ENCODE measurements at regions not wholly inside any gene's neighbourhood (a gene's known extent, or its start where the extent isn't known, plus 50 kb on each side); places are given as distances from the start of the nearest gene placed in this dataset.

DNA sequence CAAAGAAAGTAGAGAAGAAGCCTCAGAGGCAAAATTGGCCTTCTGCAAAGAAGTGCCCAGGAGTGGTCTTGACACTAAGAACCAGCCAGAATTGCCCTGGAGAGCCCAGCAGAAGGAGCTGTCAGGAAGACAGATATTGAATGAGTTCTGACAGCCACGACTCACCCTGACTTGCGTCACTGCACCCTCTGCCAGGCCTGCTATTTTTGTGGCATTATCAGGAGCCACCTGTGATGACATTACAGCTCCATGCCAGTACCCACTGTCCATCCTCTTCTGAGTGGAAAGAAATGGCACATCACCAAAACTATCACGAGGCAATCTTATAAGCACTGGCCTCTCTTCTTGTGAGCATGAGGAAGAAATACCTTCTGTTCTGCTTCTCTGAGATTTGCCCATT lies 67.7 kb downstream of the SMIM20 start:
- ATAC-seq: no peak
- TF ChIP-seq ZNF70 (CRISPR knock-in tag; IDR thresholded peaks at IDR 0.05): no peak
- TF ChIP-seq ESRRG (CRISPR knock-in tag; IDR thresholded peaks at IDR 0.05): no peak
- TF ChIP-seq, protein P1, sequence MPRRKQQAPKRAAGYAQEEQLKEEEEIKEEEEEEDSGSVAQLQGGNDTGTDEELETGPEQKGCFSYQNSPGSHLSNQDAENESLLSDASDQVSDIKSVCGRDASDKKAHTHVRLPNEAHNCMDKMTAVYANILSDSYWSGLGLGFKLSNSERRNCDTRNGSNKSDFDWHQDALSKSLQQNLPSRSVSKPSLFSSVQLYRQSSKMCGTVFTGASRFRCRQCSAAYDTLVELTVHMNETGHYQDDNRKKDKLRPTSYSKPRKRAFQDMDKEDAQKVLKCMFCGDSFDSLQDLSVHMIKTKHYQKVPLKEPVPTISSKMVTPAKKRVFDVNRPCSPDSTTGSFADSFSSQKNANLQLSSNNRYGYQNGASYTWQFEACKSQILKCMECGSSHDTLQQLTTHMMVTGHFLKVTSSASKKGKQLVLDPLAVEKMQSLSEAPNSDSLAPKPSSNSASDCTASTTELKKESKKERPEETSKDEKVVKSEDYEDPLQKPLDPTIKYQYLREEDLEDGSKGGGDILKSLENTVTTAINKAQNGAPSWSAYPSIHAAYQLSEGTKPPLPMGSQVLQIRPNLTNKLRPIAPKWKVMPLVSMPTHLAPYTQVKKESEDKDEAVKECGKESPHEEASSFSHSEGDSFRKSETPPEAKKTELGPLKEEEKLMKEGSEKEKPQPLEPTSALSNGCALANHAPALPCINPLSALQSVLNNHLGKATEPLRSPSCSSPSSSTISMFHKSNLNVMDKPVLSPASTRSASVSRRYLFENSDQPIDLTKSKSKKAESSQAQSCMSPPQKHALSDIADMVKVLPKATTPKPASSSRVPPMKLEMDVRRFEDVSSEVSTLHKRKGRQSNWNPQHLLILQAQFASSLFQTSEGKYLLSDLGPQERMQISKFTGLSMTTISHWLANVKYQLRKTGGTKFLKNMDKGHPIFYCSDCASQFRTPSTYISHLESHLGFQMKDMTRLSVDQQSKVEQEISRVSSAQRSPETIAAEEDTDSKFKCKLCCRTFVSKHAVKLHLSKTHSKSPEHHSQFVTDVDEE (CRISPR knock-in tag; IDR thresholded peaks at IDR 0.05): no peak
- no peak for TF ChIP-seq CREB5 (CRISPR knock-in tag; IDR thresholded peaks at IDR 0.05; ENCODE audit: low read depth)
- TF ChIP-seq ZNF8 (CRISPR knock-in tag; IDR thresholded peaks at IDR 0.05): no peak
- TF ChIP-seq, protein P2, sequence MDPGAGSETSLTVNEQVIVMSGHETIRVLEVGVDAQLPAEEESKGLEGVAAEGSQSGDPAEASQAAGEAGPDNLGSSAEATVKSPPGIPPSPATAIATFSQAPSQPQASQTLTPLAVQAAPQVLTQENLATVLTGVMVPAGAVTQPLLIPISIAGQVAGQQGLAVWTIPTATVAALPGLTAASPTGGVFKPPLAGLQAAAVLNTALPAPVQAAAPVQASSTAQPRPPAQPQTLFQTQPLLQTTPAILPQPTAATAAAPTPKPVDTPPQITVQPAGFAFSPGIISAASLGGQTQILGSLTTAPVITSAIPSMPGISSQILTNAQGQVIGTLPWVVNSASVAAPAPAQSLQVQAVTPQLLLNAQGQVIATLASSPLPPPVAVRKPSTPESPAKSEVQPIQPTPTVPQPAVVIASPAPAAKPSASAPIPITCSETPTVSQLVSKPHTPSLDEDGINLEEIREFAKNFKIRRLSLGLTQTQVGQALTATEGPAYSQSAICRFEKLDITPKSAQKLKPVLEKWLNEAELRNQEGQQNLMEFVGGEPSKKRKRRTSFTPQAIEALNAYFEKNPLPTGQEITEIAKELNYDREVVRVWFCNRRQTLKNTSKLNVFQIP (CRISPR knock-in tag; IDR thresholded peaks at IDR 0.05; ENCODE audit: borderline replicate concordance, low read depth): no peak

GRCh38 chr4:25982962-25983361 lies 68.9 kb downstream of the SMIM20 start:
- TF ChIP-seq, protein P3, sequence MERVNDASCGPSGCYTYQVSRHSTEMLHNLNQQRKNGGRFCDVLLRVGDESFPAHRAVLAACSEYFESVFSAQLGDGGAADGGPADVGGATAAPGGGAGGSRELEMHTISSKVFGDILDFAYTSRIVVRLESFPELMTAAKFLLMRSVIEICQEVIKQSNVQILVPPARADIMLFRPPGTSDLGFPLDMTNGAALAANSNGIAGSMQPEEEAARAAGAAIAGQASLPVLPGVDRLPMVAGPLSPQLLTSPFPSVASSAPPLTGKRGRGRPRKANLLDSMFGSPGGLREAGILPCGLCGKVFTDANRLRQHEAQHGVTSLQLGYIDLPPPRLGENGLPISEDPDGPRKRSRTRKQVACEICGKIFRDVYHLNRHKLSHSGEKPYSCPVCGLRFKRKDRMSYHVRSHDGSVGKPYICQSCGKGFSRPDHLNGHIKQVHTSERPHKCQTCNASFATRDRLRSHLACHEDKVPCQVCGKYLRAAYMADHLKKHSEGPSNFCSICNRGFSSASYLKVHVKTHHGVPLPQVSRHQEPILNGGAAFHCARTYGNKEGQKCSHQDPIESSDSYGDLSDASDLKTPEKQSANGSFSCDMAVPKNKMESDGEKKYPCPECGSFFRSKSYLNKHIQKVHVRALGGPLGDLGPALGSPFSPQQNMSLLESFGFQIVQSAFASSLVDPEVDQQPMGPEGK (CRISPR knock-in tag; IDR thresholded peaks at IDR 0.05; ENCODE audit: borderline replicate concordance): no peak
- TF ChIP-seq SNAI2 (CRISPR knock-in tag; IDR thresholded peaks at IDR 0.05): no peak
- TF ChIP-seq ESRRG (CRISPR knock-in tag; IDR thresholded peaks at IDR 0.05): no peak
- no peak for TF ChIP-seq ZFP3 (CRISPR knock-in tag; IDR thresholded peaks at IDR 0.05)
- TF ChIP-seq TOX (CRISPR knock-in tag; IDR thresholded peaks at IDR 0.05; ENCODE audit: borderline replicate concordance): no peak
- TF ChIP-seq ZC3H10 (CRISPR knock-in tag; IDR thresholded peaks at IDR 0.05): no peak
- no peak for TF ChIP-seq ZFP30 (CRISPR knock-in tag; IDR thresholded peaks at IDR 0.05)
- TF ChIP-seq ZNF565 (CRISPR knock-in tag; conservative IDR thresholded peaks at IDR 0.05; ENCODE audit: low read depth): no peak
- no peak for TF ChIP-seq PPARA (CRISPR knock-in tag; IDR thresholded peaks at IDR 0.05; ENCODE audit: borderline replicate concordance)
- TF ChIP-seq CREB5 (CRISPR knock-in tag; IDR thresholded peaks at IDR 0.05; ENCODE audit: low read depth): no peak
- TF ChIP-seq ZNF70 (CRISPR knock-in tag; IDR thresholded peaks at IDR 0.05): no peak
- TF ChIP-seq, protein P2 (CRISPR knock-in tag; IDR thresholded peaks at IDR 0.05; ENCODE audit: borderline replicate concordance, low read depth): no peak
- TF ChIP-seq BACH2 (CRISPR knock-in tag; IDR thresholded peaks at IDR 0.05; ENCODE audit: borderline replicate concordance): no peak
- no peak for TF ChIP-seq TCF4 (CRISPR knock-in tag; IDR thresholded peaks at IDR 0.05; ENCODE audit: borderline replicate concordance)
- TF ChIP-seq ARNTL (CRISPR knock-in tag; IDR thresholded peaks at IDR 0.05; ENCODE audit: borderline replicate concordance, low read depth): no peak
- no peak for TF ChIP-seq ISL1 (CRISPR knock-in tag; IDR thresholded peaks at IDR 0.05)
- no peak for TF ChIP-seq RARB (CRISPR knock-in tag; IDR thresholded peaks at IDR 0.05)
- no peak for TF ChIP-seq GLIS3 (CRISPR knock-in tag; IDR thresholded peaks at IDR 0.05)
- TF ChIP-seq, protein P1 (CRISPR knock-in tag; IDR thresholded peaks at IDR 0.05): no peak
- no peak for TF ChIP-seq CSDC2 (CRISPR knock-in tag; IDR thresholded peaks at IDR 0.05)
- ATAC-seq: no peak
